ENCODE measurements at regions not wholly inside any gene's neighbourhood (a gene's known extent, or its start where the extent isn't known, plus 50 kb on each side); places are given as distances from the start of the nearest gene placed in this dataset.

GRCh38 chr11:116660011-116660410 is 112.8 kb downstream of the BUD13 start:
- Histone ChIP-seq H3K4me3 (no peak overlapping the region), H3K36me3 (replicated peaks in 1 of 2; ENCODE audit: insufficient read depth in 1 of 2, low read depth in 2 of 2) (no peaks in the 10 kb centered on the region), H3K27ac (no peak overlapping the region), H3K4me1 (no peaks in the 10 kb centered on the region), H3K27me3 (no peaks in the 10 kb centered on the region), H3K9me3 (peaks cover 0 to 8% (median 0%) of the 10 kb centered on the region in 3 donors)
- TF ChIP-seq, protein P1, sequence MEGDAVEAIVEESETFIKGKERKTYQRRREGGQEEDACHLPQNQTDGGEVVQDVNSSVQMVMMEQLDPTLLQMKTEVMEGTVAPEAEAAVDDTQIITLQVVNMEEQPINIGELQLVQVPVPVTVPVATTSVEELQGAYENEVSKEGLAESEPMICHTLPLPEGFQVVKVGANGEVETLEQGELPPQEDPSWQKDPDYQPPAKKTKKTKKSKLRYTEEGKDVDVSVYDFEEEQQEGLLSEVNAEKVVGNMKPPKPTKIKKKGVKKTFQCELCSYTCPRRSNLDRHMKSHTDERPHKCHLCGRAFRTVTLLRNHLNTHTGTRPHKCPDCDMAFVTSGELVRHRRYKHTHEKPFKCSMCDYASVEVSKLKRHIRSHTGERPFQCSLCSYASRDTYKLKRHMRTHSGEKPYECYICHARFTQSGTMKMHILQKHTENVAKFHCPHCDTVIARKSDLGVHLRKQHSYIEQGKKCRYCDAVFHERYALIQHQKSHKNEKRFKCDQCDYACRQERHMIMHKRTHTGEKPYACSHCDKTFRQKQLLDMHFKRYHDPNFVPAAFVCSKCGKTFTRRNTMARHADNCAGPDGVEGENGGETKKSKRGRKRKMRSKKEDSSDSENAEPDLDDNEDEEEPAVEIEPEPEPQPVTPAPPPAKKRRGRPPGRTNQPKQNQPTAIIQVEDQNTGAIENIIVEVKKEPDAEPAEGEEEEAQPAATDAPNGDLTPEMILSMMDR (IDR thresholded peaks at IDR 0.05): no peak
- no peak for TF ChIP-seq POLR2A (IDR thresholded peaks at IDR 0.05)
- DNase-seq: no peak
- no peak for ATAC-seq
- intact Hi-C loops (cut with DNase I): no loop called here
- WGBS, 2 donors: 54 to 62% methylated on average over 5 to 7 of the region's 7 CpGs

- WGBS, 2 donors: 68 to 71% methylated on average over 14 of the region's 14 CpGs
- Histone ChIP-seq H3K4me3 (no peak overlapping the region), H3K36me3 (replicated peaks in 1 of 2; ENCODE audit: insufficient read depth in 1 of 2, low read depth in 2 of 2) (no peaks in the 10 kb centered on the region), H3K9me3 (peaks cover 0 to 5% (median 0%) of the 10 kb centered on the region in 3 donors), H3K27ac (no peak overlapping the region), H3K4me1 (no peaks in the 10 kb centered on the region), H3K27me3 (no peaks in the 10 kb centered on the region)
- no peak for ATAC-seq
- TF ChIP-seq, protein P1 (IDR thresholded peaks at IDR 0.05): no peak
- no peak for TF ChIP-seq POLR2A (IDR thresholded peaks at IDR 0.05)
- intact Hi-C loops (cut with DNase I): no loop called here
- no peak for DNase-seq
Observed at GRCh38 chr11:116658876-116659535, 113.8 kb downstream of the BUD13 start.

DNA sequence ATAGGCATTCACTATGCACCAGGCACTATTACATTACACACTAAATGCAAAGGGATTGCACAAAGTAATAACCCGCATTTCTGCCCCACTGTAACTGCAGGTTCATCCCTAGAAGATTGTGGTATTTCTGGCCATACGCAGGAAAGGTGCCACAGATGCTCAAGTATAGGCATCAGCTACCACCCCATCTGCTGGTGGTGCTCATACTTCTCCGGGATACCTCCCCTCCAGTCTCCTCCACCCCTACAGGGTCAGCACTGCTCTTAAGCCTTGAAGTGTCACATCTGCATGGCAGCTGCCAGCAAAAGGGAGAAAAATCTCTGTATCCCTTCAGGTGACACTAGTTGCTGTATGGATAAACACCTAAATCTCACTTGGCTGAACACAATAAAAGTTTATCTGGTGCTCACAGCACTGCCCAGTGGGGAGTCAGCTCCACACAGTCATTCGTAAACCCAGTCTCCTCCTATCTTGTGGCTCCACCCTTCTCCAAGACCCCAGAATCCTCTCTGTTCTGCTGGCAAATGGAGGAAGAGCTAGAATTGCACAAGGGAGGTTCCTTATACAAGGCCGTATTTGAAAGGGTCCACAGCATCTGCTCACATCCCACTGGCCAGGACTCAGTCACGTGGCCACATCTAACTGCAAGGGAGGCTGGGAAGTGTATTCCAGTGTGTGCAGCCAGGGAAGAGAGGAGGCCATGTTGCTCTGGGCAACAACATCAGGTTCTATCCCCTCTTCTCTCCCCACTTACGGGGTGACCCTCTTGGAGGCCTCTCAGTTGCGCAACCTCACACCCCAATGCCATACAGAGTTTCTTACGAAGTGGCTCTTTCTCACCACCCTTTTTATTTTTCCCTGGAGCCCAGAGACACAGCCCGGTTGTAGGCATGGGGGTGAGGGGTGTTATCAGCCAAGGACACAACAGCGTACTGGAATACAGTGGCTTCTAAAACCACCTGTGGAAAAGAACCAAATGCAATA is 114.7 kb downstream of the BUD13 start:
- no peak for DNase-seq
- WGBS, 2 donors: 66 to 76% methylated on average over 8 to 11 of the region's 11 CpGs
- no peaks in the 10 kb centered on the region for H3K27me3 ChIP-seq
- no peak for TF ChIP-seq POLR2A (IDR thresholded peaks at IDR 0.05)
- TF ChIP-seq, protein P1 (IDR thresholded peaks at IDR 0.05): no peak
- no peak overlapping the region for H3K27ac ChIP-seq
- H3K36me3 ChIP-seq (replicated peaks in 1 of 2; ENCODE audit: insufficient read depth in 1 of 2, low read depth in 2 of 2): no peaks in the 10 kb centered on the region
- H3K9me3 ChIP-seq: peaks cover 0 to 5% (median 0%) of the 10 kb centered on the region in 3 donors
- no peak overlapping the region for H3K4me3 ChIP-seq
- intact Hi-C loops (cut with DNase I): no loop called here
- ATAC-seq: no peak
- H3K4me1 ChIP-seq: no peaks in the 10 kb centered on the region

DNA sequence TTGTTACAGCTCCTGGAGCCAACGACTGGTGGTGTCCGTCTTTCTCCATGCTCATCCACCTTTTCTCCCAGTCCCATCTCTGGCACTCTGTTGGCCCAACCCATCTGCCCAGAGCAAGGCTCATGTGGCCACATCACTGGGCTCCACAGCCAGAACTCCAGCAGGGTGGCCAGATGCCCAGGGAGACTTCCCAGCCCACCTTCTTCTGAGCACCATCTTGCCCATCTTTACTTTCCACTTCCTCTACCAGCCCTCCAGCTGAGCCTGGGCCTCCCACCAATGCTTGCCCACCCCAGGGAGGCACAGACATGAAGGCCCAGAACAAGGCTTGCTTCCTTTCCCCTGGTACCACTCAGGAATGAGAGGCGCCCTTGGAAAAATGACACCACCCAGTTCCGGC is 116.8 kb downstream of the BUD13 start:
- WGBS, 2 donors: 56 to 67% methylated on average over 4 of the region's 4 CpGs
- H3K27me3 ChIP-seq: no peaks in the 10 kb centered on the region
- intact Hi-C loops (cut with DNase I): no loop called here
- H3K9me3 ChIP-seq: peaks cover 0 to 5% (median 0%) of the 10 kb centered on the region in 3 donors
- TF ChIP-seq POLR2A (IDR thresholded peaks at IDR 0.05): no peak
- TF ChIP-seq, protein P1 (IDR thresholded peaks at IDR 0.05): no peak
- H3K4me1 ChIP-seq: no peaks in the 10 kb centered on the region
- ATAC-seq: no peak
- no peaks in the 10 kb centered on the region for H3K36me3 ChIP-seq (replicated peaks in 1 of 2; ENCODE audit: insufficient read depth in 1 of 2, low read depth in 2 of 2)
- no peak overlapping the region for H3K27ac ChIP-seq
- H3K4me3 ChIP-seq: no peak overlapping the region
- no peak for DNase-seq
